ENCODE measurements at regions not wholly inside any gene's neighbourhood (a gene's known extent, or its start where the extent isn't known, plus 50 kb on each side); places are given as distances from the start of the nearest gene placed in this dataset.

GRCh38 chr13:65479692-65480091 is 1750.4 kb downstream of the PCDH9 start:
- Histone ChIP-seq H3K23ac (ENCODE audit: insufficient read length, low read depth, low read length) (no peak overlapping the region), H3K9me3 (ENCODE audit: control insufficient read depth, low read depth, low read length) (no peaks in the 10 kb centered on the region), H3K23me2 (ENCODE audit: insufficient read length, low read depth, low read length, poor library complexity, severe bottlenecking) (no peaks in the 10 kb centered on the region), H2BK5ac (ENCODE audit: insufficient read length, low read length) (no peak overlapping the region), H2AK5ac (ENCODE audit: insufficient read length, low read length) (no peak overlapping the region), H2BK120ac (ENCODE audit: low read depth, low read length, poor library complexity, severe bottlenecking) (no peak overlapping the region), H3K9ac (ENCODE audit: extremely low read depth, insufficient read length, low read length) (no peak overlapping the region), H3K18ac (ENCODE audit: insufficient read length, low read depth, low read length) (no peak overlapping the region), H2BK20ac (ENCODE audit: low read depth, low read length, poor library complexity, severe bottlenecking) (no peak overlapping the region), H3K14ac (ENCODE audit: insufficient read depth, low read length) (no peak overlapping the region), H3K27me3 (ENCODE audit: insufficient read depth, low read length) (no peaks in the 10 kb centered on the region), H4K91ac (ENCODE audit: insufficient read length, low read depth, low read length) (no peak overlapping the region), H3K4me1 (ENCODE audit: insufficient read depth, low read length) (no peaks in the 10 kb centered on the region), H4K8ac (replicated peaks; ENCODE audit: insufficient read length, low read depth, low read length) (no peak overlapping the region), H4K5ac (ENCODE audit: insufficient read length, low read depth, low read length) (no peak overlapping the region), H3K27ac (ENCODE audit: insufficient read length, low read depth, low read length) (no peak overlapping the region), H3T11ph (ENCODE audit: low read length) (no peak overlapping the region), H3K56ac (ENCODE audit: insufficient read length, low read depth, low read length) (no peak overlapping the region), H2AFZ (ENCODE audit: low read length) (no peak overlapping the region), H4K20me1 (ENCODE audit: control insufficient read depth, insufficient read depth, insufficient read length) (no peaks in the 10 kb centered on the region), H3K79me2 (ENCODE audit: insufficient read depth, low read length) (no peaks in the 10 kb centered on the region), H3K79me1 (ENCODE audit: insufficient read depth, low read depth, low read length, poor library complexity, severe bottlenecking) (no peaks in the 10 kb centered on the region), H2BK12ac (ENCODE audit: insufficient read length, low read depth, low read length) (no peak overlapping the region), H3K4ac (ENCODE audit: low read depth, low read length) (no peak overlapping the region), H3K4me2 (ENCODE audit: insufficient read depth, insufficient read length, low read length) (no peak overlapping the region), H2BK15ac (ENCODE audit: low read depth, low read length) (no peak overlapping the region)
- no peaks in the 10 kb centered on the region; a peak in 1 of 7 replicates for H3K36me3 Mint-ChIP-seq (ENCODE audit: insufficient read depth in 1 of 3, low read depth in 3 of 3)
- H3K27ac Mint-ChIP-seq: no peak overlapping the region; a peak in 1 of 7 replicates
- WGBS (ENCODE audit: extremely low coverage, insufficient read length, low lambda C conversion rate): no CpG with 5 or more reads among the region's 2 CpGs
- no peaks in the 10 kb centered on the region for H3K4me1 Mint-ChIP-seq
- no peak for DNase-seq
- no peak overlapping the region for H3K4me3 Mint-ChIP-seq
- H3K9me3 Mint-ChIP-seq: peaks cover 4 to 6% of the 10 kb centered on the region in 2 experiments; a peak in 2 of 5 replicates
- no peaks in the 10 kb centered on the region for H3K27me3 Mint-ChIP-seq (ENCODE audit: low read depth)
- TF ChIP-seq, protein P1, sequence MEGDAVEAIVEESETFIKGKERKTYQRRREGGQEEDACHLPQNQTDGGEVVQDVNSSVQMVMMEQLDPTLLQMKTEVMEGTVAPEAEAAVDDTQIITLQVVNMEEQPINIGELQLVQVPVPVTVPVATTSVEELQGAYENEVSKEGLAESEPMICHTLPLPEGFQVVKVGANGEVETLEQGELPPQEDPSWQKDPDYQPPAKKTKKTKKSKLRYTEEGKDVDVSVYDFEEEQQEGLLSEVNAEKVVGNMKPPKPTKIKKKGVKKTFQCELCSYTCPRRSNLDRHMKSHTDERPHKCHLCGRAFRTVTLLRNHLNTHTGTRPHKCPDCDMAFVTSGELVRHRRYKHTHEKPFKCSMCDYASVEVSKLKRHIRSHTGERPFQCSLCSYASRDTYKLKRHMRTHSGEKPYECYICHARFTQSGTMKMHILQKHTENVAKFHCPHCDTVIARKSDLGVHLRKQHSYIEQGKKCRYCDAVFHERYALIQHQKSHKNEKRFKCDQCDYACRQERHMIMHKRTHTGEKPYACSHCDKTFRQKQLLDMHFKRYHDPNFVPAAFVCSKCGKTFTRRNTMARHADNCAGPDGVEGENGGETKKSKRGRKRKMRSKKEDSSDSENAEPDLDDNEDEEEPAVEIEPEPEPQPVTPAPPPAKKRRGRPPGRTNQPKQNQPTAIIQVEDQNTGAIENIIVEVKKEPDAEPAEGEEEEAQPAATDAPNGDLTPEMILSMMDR (conservative IDR thresholded peaks at IDR 0.05): no peak
